BLaER1 (cell line): ENCODE measurements at regions not wholly inside any gene's neighbourhood (a gene's known extent, or its start where the extent isn't known, plus 50 kb on each side); places are given as distances from the start of the nearest gene placed in this dataset.

Experiments
- H3K27ac ChIP-seq: shearing (Covaris generic); formaldehyde crosslinking; 2 replicates; pipeline ENCODE4 v1.8.1; 2022
- H3K27me3 ChIP-seq: shearing (Covaris generic); formaldehyde crosslinking; 2 replicates; pipeline ENCODE4 v1.8.1; 2022
- H3K36me3 ChIP-seq: shearing (Covaris generic); formaldehyde crosslinking; 2 replicates; pipeline ENCODE4 v1.8.1; 2022
- H3K4me1 ChIP-seq: shearing (Covaris generic); formaldehyde crosslinking; 2 replicates; pipeline ENCODE4 v1.8.1; 2022
- H3K4me2 ChIP-seq: shearing (Covaris generic); formaldehyde crosslinking; 2 replicates; pipeline ENCODE4 v1.8.1; 2022
- H3K4me3 ChIP-seq: shearing (Covaris generic); formaldehyde crosslinking; 2 replicates; pipeline ENCODE4 v1.8.1; 2022
- H3K9ac ChIP-seq: shearing (Covaris generic); formaldehyde crosslinking; 2 replicates; pipeline ENCODE4 v1.8.1; 2022
- H3K9me3 ChIP-seq: shearing (Covaris generic); formaldehyde crosslinking; 2 replicates; pipeline ENCODE4 v1.8.1; 2022
- H4K20me1 ChIP-seq: shearing (Covaris generic); formaldehyde crosslinking; 2 replicates; pipeline ENCODE4 v1.8.1; 2022
- Cebpa-rat ChIP-seq: shearing (Covaris generic); IDR thresholded peaks from 2 replicates; pipeline ENCODE4 v1.8.1; 2022

GRCh38 chr1:56357927-56358690 lies 221.3 kb downstream of the PLPP3 start:
- Histone ChIP-seq H3K4me1 (no peaks in the 10 kb centered on the region), H3K4me2 (no peak overlapping the region), H4K20me1 (no peaks in the 10 kb centered on the region), H3K27me3 (no peaks in the 10 kb centered on the region), H3K4me3 (no peak overlapping the region), H3K9ac (no peak overlapping the region), H3K9me3 (no peaks in the 10 kb centered on the region), H3K36me3 (no peaks in the 10 kb centered on the region), H3K27ac (no peak overlapping the region)
- no peak for TF ChIP-seq Cebpa-rat

- no peaks in the 10 kb centered on the region for H3K36me3 ChIP-seq
- no peaks in the 10 kb centered on the region for H4K20me1 ChIP-seq
- H3K4me3 ChIP-seq = no peak overlapping the region
- H3K27me3 ChIP-seq = no peaks in the 10 kb centered on the region
- H3K9ac ChIP-seq = no peak overlapping the region
- no peaks in the 10 kb centered on the region for H3K9me3 ChIP-seq
- no peak overlapping the region for H3K27ac ChIP-seq
- no peak for TF ChIP-seq Cebpa-rat
- H3K4me1 ChIP-seq = no peaks in the 10 kb centered on the region
- no peak overlapping the region for H3K4me2 ChIP-seq
Measured at GRCh38 chr1:56356376-56356990, 222.9 kb downstream of the PLPP3 start.

DNA sequence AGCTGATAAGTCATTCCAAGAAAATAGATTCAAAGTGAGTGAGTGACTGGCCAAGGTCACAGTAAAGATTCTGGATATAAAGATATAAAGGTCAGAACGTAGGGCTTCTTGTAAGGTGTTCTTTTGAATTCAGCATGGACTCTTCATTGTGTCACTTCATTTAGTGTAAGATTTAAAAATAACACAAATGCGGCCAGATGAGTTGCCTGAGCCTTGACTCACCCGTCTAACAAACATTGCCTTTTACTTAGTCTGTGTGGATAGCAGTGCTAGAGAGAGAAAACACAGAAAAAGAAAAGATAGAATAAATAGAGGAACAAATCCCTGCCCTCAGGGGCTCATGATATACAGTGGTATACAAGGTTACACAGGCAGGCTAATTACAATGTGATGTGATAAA lies 223.4 kb downstream of the PLPP3 start:
- TF ChIP-seq Cebpa-rat = no peak
- Histone ChIP-seq H3K4me3 (no peak overlapping the region), H3K4me2 (no peak overlapping the region), H4K20me1 (no peaks in the 10 kb centered on the region), H3K9ac (no peak overlapping the region), H3K27ac (no peak overlapping the region), H3K4me1 (no peaks in the 10 kb centered on the region), H3K9me3 (no peaks in the 10 kb centered on the region), H3K27me3 (no peaks in the 10 kb centered on the region), H3K36me3 (no peaks in the 10 kb centered on the region)

- no peaks in the 10 kb centered on the region for H4K20me1 ChIP-seq
- H3K4me3 ChIP-seq = no peak overlapping the region
- no peak for TF ChIP-seq Cebpa-rat
- H3K27ac ChIP-seq = no peak overlapping the region
- H3K4me1 ChIP-seq = no peaks in the 10 kb centered on the region
- H3K9ac ChIP-seq = no peak overlapping the region
- no peaks in the 10 kb centered on the region for H3K9me3 ChIP-seq
- H3K4me2 ChIP-seq = no peak overlapping the region
- H3K36me3 ChIP-seq = no peaks in the 10 kb centered on the region
- no peaks in the 10 kb centered on the region for H3K27me3 ChIP-seq
Measured at GRCh38 chr1:56355422-56355821, 223.9 kb downstream of the PLPP3 start.

GRCh38 chr1:56345831-56346230 lies 233.5 kb downstream of the PLPP3 start:
- Histone ChIP-seq H3K9me3 (no peaks in the 10 kb centered on the region), H3K4me2 (no peak overlapping the region), H3K9ac (no peak overlapping the region), H3K36me3 (no peaks in the 10 kb centered on the region), H3K27ac (no peak overlapping the region), H3K27me3 (no peaks in the 10 kb centered on the region), H4K20me1 (no peaks in the 10 kb centered on the region), H3K4me1 (no peaks in the 10 kb centered on the region), H3K4me3 (no peak overlapping the region)
- no peak for TF ChIP-seq Cebpa-rat

DNA sequence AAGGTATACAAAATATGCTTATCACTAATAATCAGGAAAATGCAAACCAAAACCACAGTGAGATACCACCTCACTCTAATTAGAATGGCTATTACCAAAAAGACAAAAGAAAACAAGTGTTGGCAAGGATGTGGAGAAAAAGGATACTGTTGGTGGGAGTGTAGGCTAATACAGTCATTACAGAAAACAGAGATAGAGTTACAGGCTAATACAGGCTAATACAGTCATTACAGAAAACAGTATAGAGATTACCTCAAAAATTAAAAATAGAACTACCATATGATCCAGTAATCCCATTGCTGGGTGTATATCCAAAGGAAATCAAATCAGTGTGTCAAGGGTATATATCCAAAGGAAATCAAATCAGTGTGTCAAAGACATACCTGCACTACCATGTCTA lies 238.4 kb downstream of the PLPP3 start:
- Histone ChIP-seq H3K9me3 (no peaks in the 10 kb centered on the region), H3K4me3 (no peak overlapping the region), H3K27me3 (no peaks in the 10 kb centered on the region), H3K9ac (no peak overlapping the region), H4K20me1 (no peaks in the 10 kb centered on the region), H3K4me2 (no peak overlapping the region), H3K27ac (no peak overlapping the region), H3K36me3 (no peaks in the 10 kb centered on the region), H3K4me1 (no peaks in the 10 kb centered on the region)
- no peak for TF ChIP-seq Cebpa-rat

- H3K9me3 ChIP-seq = no peaks in the 10 kb centered on the region
- H3K4me3 ChIP-seq = no peak overlapping the region
- no peak overlapping the region for H3K27ac ChIP-seq
- no peaks in the 10 kb centered on the region for H3K4me1 ChIP-seq
- TF ChIP-seq Cebpa-rat = no peak
- no peaks in the 10 kb centered on the region for H3K36me3 ChIP-seq
- no peak overlapping the region for H3K4me2 ChIP-seq
- no peaks in the 10 kb centered on the region for H4K20me1 ChIP-seq
- no peak overlapping the region for H3K9ac ChIP-seq
- H3K27me3 ChIP-seq = no peaks in the 10 kb centered on the region
Measured at GRCh38 chr1:56339786-56340465, 239.4 kb downstream of the PLPP3 start.

DNA sequence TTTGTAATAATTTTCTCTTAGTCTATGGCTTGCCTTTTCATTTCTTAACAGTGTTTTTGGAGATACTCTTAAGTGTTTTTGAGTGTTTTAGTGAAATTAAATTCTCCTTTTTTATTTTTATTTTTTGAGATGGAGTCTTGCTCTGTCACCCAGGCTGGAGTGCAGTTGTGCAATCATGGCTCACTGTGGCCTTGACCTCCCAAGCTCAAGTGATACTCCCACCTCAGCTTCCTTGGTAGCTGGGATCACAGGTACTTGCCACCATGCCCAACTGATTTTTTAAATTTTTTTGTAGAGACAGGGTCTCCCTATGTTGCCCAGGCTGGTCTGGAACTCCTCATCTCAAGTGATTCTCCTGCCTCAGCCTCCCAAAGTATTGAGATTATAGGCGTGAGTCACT lies 240.3 kb downstream of the PLPP3 start:
- H3K4me3 ChIP-seq = no peak overlapping the region
- no peak overlapping the region for H3K27ac ChIP-seq
- H3K9ac ChIP-seq = no peak overlapping the region
- no peaks in the 10 kb centered on the region for H4K20me1 ChIP-seq
- no peak for TF ChIP-seq Cebpa-rat
- H3K9me3 ChIP-seq = no peaks in the 10 kb centered on the region
- no peaks in the 10 kb centered on the region for H3K36me3 ChIP-seq
- no peaks in the 10 kb centered on the region for H3K4me1 ChIP-seq
- H3K27me3 ChIP-seq = no peaks in the 10 kb centered on the region
- H3K4me2 ChIP-seq = no peak overlapping the region

- no peak for TF ChIP-seq Cebpa-rat
Measured at GRCh38 chr1:56336982-56337381, 242.4 kb downstream of the PLPP3 start.

DNA sequence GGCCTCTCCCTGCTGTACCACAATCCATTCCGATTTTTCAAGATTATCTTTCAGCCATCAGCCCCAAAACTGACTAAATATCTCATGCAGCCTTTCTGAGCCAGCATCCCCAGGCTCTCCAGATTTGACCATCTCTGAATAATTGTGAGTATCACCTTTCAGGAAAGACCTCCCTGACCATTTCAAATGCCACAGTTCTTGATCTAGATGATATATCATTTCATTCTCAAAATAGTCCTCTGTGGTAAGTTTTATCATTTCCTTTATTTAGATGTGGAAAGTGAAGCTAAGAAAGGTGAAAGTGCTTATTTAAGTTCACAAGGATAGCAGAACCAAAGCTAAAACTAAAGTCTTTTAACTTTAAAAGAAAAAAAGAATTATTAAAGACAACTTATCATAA lies 244.0 kb downstream of the PLPP3 start:
- H3K4me1 ChIP-seq = no peaks in the 10 kb centered on the region
- H4K20me1 ChIP-seq = no peaks in the 10 kb centered on the region
- H3K4me3 ChIP-seq = no peak overlapping the region
- no peak overlapping the region for H3K27ac ChIP-seq
- no peak overlapping the region for H3K4me2 ChIP-seq
- no peaks in the 10 kb centered on the region for H3K36me3 ChIP-seq
- H3K9me3 ChIP-seq = no peaks in the 10 kb centered on the region
- H3K9ac ChIP-seq = no peak overlapping the region
- no peak for TF ChIP-seq Cebpa-rat
- no peaks in the 10 kb centered on the region for H3K27me3 ChIP-seq

More at GRCh38 chr1:56336982-56337381, 242.4 kb downstream of the PLPP3 start:
- Histone ChIP-seq H3K27me3 (no peaks in the 10 kb centered on the region), H3K4me2 (no peak overlapping the region), H3K4me3 (no peak overlapping the region), H3K9ac (no peak overlapping the region), H3K36me3 (no peaks in the 10 kb centered on the region), H3K4me1 (no peaks in the 10 kb centered on the region), H3K9me3 (no peaks in the 10 kb centered on the region), H4K20me1 (no peaks in the 10 kb centered on the region), H3K27ac (no peak overlapping the region)
